T47D (cell line): ENCODE measurements at regions not wholly inside any gene's neighbourhood (a gene's known extent, or its start where the extent isn't known, plus 50 kb on each side); places are given as distances from the start of the nearest gene placed in this dataset.

Experiments
- DNase-seq, 2 experiments: peaks; one replicate each; pipeline versions ENCODE4 v3.0.0 to v3.0.0-alpha.2; 2011 to 2012; ENCODE audit warnings: low read depth in 1 of 2, low spot score in 1 of 2
- JUND ChIP-seq: IDR thresholded peaks from 2 replicates; pipeline ENCODE4 v1.6.1; 2012; ENCODE audit warnings: low read depth
- in situ Hi-C: cut with HindIII; loops from 2 replicates; pipeline ENCODE4 v1.10.0; 2016; ENCODE audit warnings: low sequenced_read_pairs, low pct_unique_long_range_greater_than_20kb

GRCh38 chr1:80818211-80818610 lies 982.5 kb upstream of the ADGRL2 start:
- DNase-seq: no peak
- in situ Hi-C loops: no loop called here
- TF ChIP-seq JUND: no peak

- DNase-seq: no peak
- no peak for TF ChIP-seq JUND
- in situ Hi-C loops: no loop called here
Measured at GRCh38 chr1:80807981-80808380, 992.8 kb upstream of the ADGRL2 start.

GRCh38 chr1:80806431-80806830 lies 994.3 kb upstream of the ADGRL2 start:
- no peak for TF ChIP-seq JUND
- no peak for DNase-seq
- in situ Hi-C loops: no loop called here

- TF ChIP-seq JUND: no peak
- in situ Hi-C loops: no loop called here
- DNase-seq: no peak
Measured at GRCh38 chr1:80801695-80802094, 999.0 kb upstream of the ADGRL2 start.

- in situ Hi-C loops: no loop called here
- DNase-seq: no peak
Measured at GRCh38 chr1:80799457-80799856, 1001.3 kb upstream of the ADGRL2 start.

GRCh38 chr1:80779275-80779674 lies 1021.5 kb upstream of the ADGRL2 start:
- in situ Hi-C loops: no loop called here
- TF ChIP-seq JUND: no peak
- DNase-seq: no peak

More at GRCh38 chr1:80799457-80799856, 1001.3 kb upstream of the ADGRL2 start:
- TF ChIP-seq JUND: no peak

- in situ Hi-C loops: no loop called here
Measured at GRCh38 chr1:80778094-80778840, 1022.5 kb upstream of the ADGRL2 start.

GRCh38 chr1:80776266-80776665 lies 1024.5 kb upstream of the ADGRL2 start:
- in situ Hi-C loops: no loop called here
- TF ChIP-seq JUND: no peak
- DNase-seq: no peak

More at GRCh38 chr1:80778094-80778840, 1022.5 kb upstream of the ADGRL2 start:
- no peak for DNase-seq
- TF ChIP-seq JUND: no peak

- no peak for DNase-seq
- TF ChIP-seq JUND: no peak
- in situ Hi-C loops: no loop called here
Measured at GRCh38 chr1:80769208-80769750, 1031.5 kb upstream of the ADGRL2 start.

GRCh38 chr1:80767711-80768110 lies 1033.0 kb upstream of the ADGRL2 start:
- no peak for DNase-seq
- no peak for TF ChIP-seq JUND
- in situ Hi-C loops: no loop called here

- TF ChIP-seq JUND: no peak
- DNase-seq: no peak
- in situ Hi-C loops: no loop called here
Measured at GRCh38 chr1:80759354-80759753, 1041.4 kb upstream of the ADGRL2 start.

GRCh38 chr1:80755944-80756343 lies 1044.8 kb upstream of the ADGRL2 start:
- in situ Hi-C loops: no loop called here
- TF ChIP-seq JUND: no peak
- DNase-seq: no peak

- TF ChIP-seq JUND: no peak
- in situ Hi-C loops: no loop called here
- DNase-seq: no peak
Measured at GRCh38 chr1:80751204-80751603, 1049.5 kb upstream of the ADGRL2 start.
